Common myeloid progenitor, CD34-positive (primary cell): ENCODE measurements at regions not wholly inside any gene's neighbourhood (a gene's known extent, or its start where the extent isn't known, plus 50 kb on each side); places are given as distances from the start of the nearest gene placed in this dataset.

Experiments
- CTCF ChIA-PET: fragments of 350-600 bp; sonication (Branson Sonifier 250); formaldehyde crosslinking; loops from one replicate; lab custom pipeline; 2021; ENCODE audit warnings: antibody characterized with exemption; lab: Charles Lee
- POLR2A ChIA-PET: fragments of 350-600 bp; sonication (Branson Sonifier 250); formaldehyde crosslinking; loops from one replicate; lab custom pipeline; 2021; ENCODE audit warnings: antibody characterized with exemption; lab: Charles Lee
- DNase-seq, 3 donors: peaks; one replicate each; pipeline versions ENCODE4 v3.0.0 to v3.0.0-alpha.2; 2013
- H3K27ac ChIP-seq, 2 experiments: 1 replicate in 1 of 2; 2 replicates in 1 of 2; pipeline ENCODE4 v1.7.0; 2013; ENCODE audit warnings: inconsistent platforms in 2 of 2, low read length in 2 of 2, mild to moderate bottlenecking in 2 of 2, low read depth in 1 of 2, moderate library complexity in 1 of 2; ENCODE audit not compliant: severe bottlenecking in 2 of 2, insufficient read depth in 1 of 2, poor library complexity in 1 of 2
- H3K27me3 ChIP-seq, 5 experiments: replicated peaks in 2 of 5; 1 replicate in 3 of 5; 2 replicates in 2 of 5; pipeline versions ENCODE4 v1.6.1 to v1.7.0; 2013; ENCODE audit warnings: low read length in 4 of 5, mild to moderate bottlenecking in 2 of 5, moderate library complexity in 2 of 5, inconsistent platforms in 1 of 5; ENCODE audit not compliant: insufficient read depth in 5 of 5, control insufficient read depth in 4 of 5
- H3K36me3 ChIP-seq, 4 experiments: 1 replicate in 2 of 4; 2 replicates in 2 of 4; pipeline versions ENCODE4 v1.6.1 to v1.7.0; 2013; ENCODE audit warnings: low read length in 3 of 4, control low read depth in 1 of 4, mild to moderate bottlenecking in 1 of 4; ENCODE audit not compliant: control insufficient read depth in 4 of 4, insufficient read depth in 4 of 4
- H3K4me1 ChIP-seq, 4 experiments: 1 replicate in 3 of 4; 2 replicates in 1 of 4; pipeline versions ENCODE4 v1.6.1 to v1.7.1; 2013; ENCODE audit warnings: low read length in 3 of 4, mild to moderate bottlenecking in 3 of 4, control low read depth in 1 of 4, inconsistent platforms in 1 of 4, moderate library complexity in 1 of 4; ENCODE audit not compliant: control insufficient read depth in 4 of 4, insufficient read depth in 4 of 4; ENCODE audit errors: control extremely low read depth in 1 of 4
- H3K4me3 ChIP-seq, 7 experiments: 1 replicate in 4 of 7; 2 replicates in 3 of 7; pipeline versions ENCODE4 v1.5.1 to v1.7.0; 2013; ENCODE audit warnings: mild to moderate bottlenecking in 7 of 7, low read length in 6 of 7, moderate library complexity in 6 of 7, inconsistent platforms in 2 of 7, low read depth in 2 of 7, control low read depth in 1 of 7; ENCODE audit not compliant: insufficient read depth in 4 of 7, control insufficient read depth in 1 of 7; ENCODE audit errors: extremely low read depth in 1 of 7
- H3K9me3 ChIP-seq, 5 experiments: 1 replicate in 4 of 5; 2 replicates in 1 of 5; pipeline versions ENCODE4 v1.6.1 to v1.7.1; 2013; ENCODE audit warnings: low read length in 4 of 5, mild to moderate bottlenecking in 2 of 5, inconsistent platforms in 1 of 5, low read depth in 1 of 5, moderate library complexity in 1 of 5; ENCODE audit not compliant: control insufficient read depth in 4 of 5, insufficient read depth in 2 of 5; ENCODE audit errors: control extremely low read depth in 1 of 5
- WGBS: methylation state at CpG from one replicate; pipeline ENCODE4 v1.1.5; 2013; ENCODE audit not compliant: insufficient coverage; 5-methylcytosine and 5-hydroxymethylcytosine counted together

DNA sequence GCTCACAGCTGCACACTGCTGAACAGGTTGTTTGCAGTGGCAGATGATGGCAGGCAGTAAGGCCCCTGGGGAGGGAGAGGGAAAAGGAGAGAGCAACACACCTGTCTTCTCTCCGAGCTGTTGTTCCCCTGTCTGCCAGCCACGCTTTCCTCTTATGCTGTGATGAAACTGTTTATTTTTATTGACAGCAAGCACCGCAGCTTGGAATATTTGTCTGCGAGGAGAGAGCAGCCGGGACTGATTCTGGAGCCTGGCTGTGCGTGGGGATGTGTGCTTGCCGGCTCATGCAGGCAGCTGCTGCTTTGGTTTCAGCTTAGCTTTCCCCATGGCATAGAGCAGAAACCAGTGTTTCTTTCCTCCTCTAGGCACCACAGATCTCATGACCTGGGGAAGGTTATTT lies 58.7 kb upstream of the KCNA5 start:
- WGBS = 96% methylated on average over 5 of the region's 7 CpGs
- H3K4me1 ChIP-seq = no peaks in the 10 kb centered on the region
- peaks cover 4 to 18% (median 11%) of the 10 kb centered on the region in 5 experiments for H3K27me3 ChIP-seq
- no peak overlapping the region for H3K4me3 ChIP-seq
- ChIA-PET POLR2A (interaction anchor here (0.5 kb wide), 1 partner anchor 221 kb away, joined by 4 read pairs; no protein-coding TSS in a partner anchor), CTCF (interaction anchor here (0.6 to 3.0 kb wide), 4 partner anchors 9 to 121 kb away, joined by 3 to 9 read pairs (median 4); no protein-coding TSS in a partner anchor)
- H3K36me3 ChIP-seq = no peaks in the 10 kb centered on the region
- no peak for DNase-seq
- no peaks in the 10 kb centered on the region for H3K9me3 ChIP-seq
- H3K27ac ChIP-seq = no peak overlapping the region

DNA sequence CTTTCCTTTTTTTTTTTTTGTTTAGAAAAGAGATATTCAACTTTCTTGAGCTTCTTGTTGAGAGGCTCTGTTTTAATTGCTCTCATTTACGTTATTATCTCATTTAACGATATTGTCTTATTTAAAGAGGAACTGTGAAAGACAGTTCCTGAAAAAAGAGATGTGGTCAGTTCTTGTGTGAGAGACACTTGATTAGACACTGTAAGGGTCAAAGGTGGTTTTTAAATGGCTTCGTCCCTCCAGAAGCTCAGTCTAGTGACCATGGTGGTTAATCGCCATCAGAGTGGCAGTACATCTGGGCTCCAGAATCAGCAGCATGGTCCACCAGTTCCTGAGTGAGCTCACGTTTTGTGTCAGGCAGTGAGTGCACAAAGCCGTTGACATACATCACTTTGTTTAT lies 57.9 kb upstream of the KCNA5 start:
- Histone ChIP-seq H3K9me3 (no peaks in the 10 kb centered on the region), H3K36me3 (no peaks in the 10 kb centered on the region), H3K27ac (no peak overlapping the region), H3K27me3 (peaks cover 2 to 16% (median 11%) of the 10 kb centered on the region in 5 experiments), H3K4me3 (no peak overlapping the region), H3K4me1 (no peaks in the 10 kb centered on the region)
- POLR2A ChIA-PET = no interaction called here
- CTCF ChIA-PET = interaction anchor here (0.6 to 3.0 kb wide), 6 partner anchors 9 to 129 kb away, joined by 3 to 9 read pairs (median 4); no protein-coding TSS in a partner anchor
- peak in 1 of 3 donors; percentile 19 for DNase-seq
- WGBS = 95% methylated on average over 4 of the region's 6 CpGs

DNA sequence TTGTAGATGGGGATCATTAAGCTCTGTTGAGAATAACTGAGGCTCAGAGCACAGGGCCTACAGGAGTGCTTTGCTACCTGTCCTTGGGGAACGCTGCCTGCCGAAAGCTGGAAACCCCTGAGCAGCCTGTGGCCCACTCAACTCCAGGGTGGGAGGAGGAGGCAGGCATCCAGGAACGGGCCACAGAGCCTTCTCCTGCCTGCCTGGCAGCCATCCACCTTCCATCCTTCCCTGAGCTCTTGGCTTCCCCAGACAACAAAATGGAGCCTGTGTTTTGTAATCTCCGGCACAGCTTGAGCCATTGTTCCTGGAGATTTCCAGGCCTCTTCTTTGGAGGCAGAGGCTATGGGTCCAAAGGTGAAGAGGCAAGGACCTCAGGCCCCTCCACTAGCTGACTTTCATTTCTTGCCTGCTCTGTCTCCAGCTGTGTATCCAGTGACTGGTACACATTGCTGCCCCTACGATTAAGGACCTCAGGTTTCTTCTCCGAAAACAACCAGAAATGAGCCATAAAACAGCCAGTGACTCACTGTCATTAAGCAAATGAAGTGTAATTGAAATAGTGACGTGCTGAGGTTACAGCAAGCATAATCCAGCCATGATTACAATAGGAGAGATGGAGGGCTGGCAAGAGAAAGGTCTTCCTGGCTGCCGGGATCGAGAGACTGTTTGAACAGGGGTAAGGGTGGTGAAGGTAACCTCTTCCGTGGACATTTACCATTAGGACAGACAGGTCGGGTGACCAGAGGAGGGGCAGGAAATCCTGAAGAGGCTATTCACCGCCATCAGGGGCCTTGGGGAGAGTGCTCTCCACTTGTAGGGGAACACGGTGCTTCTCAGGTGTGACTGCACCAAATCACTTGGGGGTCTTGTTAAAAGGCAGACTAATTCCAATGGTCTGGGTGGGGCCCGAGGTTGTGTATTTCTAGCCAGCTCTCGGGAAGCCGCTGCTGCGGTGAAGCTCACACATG lies 56.3 kb upstream of the KCNA5 start:
- Histone ChIP-seq H3K9me3 (no peaks in the 10 kb centered on the region), H3K36me3 (no peaks in the 10 kb centered on the region), H3K27me3 (peaks cover 2 to 16% (median 11%) of the 10 kb centered on the region in 5 experiments), H3K27ac (no peak overlapping the region), H3K4me1 (no peaks in the 10 kb centered on the region), H3K4me3 (no peak overlapping the region)
- 92% methylated on average over 15 of the region's 17 CpGs for WGBS
- no peak for DNase-seq
- POLR2A ChIA-PET = no interaction called here
- CTCF ChIA-PET = interaction anchor here (0.8 to 3.0 kb wide), 4 partner anchors 7 to 127 kb away, joined by 3 to 9 read pairs (median 6); no protein-coding TSS in a partner anchor

DNA sequence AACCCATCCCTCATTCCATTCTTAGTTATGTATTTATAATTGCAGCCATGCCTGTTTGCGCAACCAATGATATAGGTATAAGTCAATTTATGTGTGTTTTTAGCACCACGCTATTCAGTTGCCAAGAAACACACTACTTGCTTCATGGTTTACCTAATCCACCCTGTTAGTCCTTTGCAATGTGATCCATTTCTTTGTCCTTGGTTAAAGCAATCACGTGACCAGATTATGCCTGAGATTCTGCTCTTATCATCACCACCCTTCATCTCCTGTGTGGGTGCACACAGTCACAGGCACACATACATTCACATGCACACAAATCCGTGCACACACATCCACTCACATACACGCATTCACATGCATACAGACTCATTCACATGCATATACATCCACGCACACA lies 52.3 kb upstream of the KCNA5 start:
- 92% methylated on average over 3 of the region's 6 CpGs for WGBS
- ChIA-PET CTCF (interaction anchor here (0.7 to 11.7 kb wide), 4 partner anchors 10 to 134 kb away, joined by 3 to 110 read pairs (median 4); partner anchors contain the start of gene KCNA1), POLR2A (no interaction called here)
- H3K4me3 ChIP-seq = no peak overlapping the region
- H3K9me3 ChIP-seq = no peaks in the 10 kb centered on the region
- DNase-seq = no peak
- no peaks in the 10 kb centered on the region for H3K36me3 ChIP-seq
- H3K27me3 ChIP-seq = peaks cover 0 to 20% (median 12%) of the 10 kb centered on the region in 5 experiments
- H3K4me1 ChIP-seq = no peaks in the 10 kb centered on the region
- no peak overlapping the region for H3K27ac ChIP-seq

DNA sequence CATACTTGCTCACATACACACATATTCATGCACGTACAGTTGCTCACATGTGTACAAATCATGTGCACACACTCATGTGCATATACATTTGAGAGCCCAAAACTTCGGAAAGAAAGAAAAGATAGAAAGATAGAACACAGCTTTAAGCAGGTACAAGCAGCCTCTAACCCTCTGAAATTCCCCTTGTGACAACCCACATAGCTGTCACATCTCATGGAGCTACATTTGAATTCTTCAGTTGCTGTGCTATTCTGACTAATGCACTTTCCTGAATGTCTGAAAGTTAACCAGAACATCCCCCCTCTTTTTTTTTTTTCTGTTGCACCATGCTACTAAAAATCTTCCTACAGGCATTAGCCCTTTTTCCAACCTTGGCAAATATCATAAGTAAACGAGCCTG lies 51.9 kb upstream of the KCNA5 start:
- no peak overlapping the region for H3K27ac ChIP-seq
- 95% methylated on average over 3 of the region's 3 CpGs for WGBS
- H3K36me3 ChIP-seq = no peaks in the 10 kb centered on the region
- H3K4me3 ChIP-seq = no peak overlapping the region
- H3K4me1 ChIP-seq = no peaks in the 10 kb centered on the region
- POLR2A ChIA-PET = interaction anchor here (0.6 kb wide), 1 partner anchor 15 kb away, joined by 3 read pairs; no protein-coding TSS in a partner anchor
- no peak for DNase-seq
- H3K9me3 ChIP-seq = no peaks in the 10 kb centered on the region
- H3K27me3 ChIP-seq = peaks cover 0 to 20% (median 13%) of the 10 kb centered on the region in 5 experiments
- CTCF ChIA-PET = interaction anchor here (1.0 to 11.7 kb wide), 5 partner anchors 9 to 134 kb away, joined by 3 to 110 read pairs (median 3); no protein-coding TSS in a partner anchor

DNA sequence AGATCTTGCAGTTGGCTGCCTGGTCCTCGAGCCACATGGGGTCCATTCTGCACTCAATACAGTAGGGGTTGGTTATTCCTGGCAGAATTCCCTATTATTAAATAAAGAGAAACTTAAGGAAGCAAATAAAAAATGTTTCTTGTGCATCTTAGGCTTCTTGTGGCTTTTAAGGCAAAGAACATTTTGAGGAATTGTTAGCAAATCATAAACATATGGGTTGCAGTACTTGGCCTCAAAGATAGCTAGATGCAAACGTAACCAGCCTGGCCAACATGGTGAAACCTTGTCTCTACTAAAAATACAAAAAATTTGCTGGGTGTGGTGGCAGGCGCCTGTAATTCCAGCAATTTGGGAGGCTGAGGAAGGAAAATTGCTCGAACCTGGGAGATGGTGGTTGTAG lies 50.8 kb upstream of the KCNA5 start:
- DNase-seq = no peak
- ChIA-PET POLR2A (no interaction called here), CTCF (interaction anchor here (1.0 to 11.7 kb wide), 6 partner anchors 8 to 135 kb away, joined by 3 to 110 read pairs (median 3); no protein-coding TSS in a partner anchor)
- Histone ChIP-seq H3K27ac (no peak overlapping the region), H3K4me3 (no peak overlapping the region), H3K27me3 (peaks cover 0 to 20% (median 16%) of the 10 kb centered on the region in 5 experiments), H3K9me3 (no peaks in the 10 kb centered on the region), H3K4me1 (no peaks in the 10 kb centered on the region), H3K36me3 (no peaks in the 10 kb centered on the region)
- 92% methylated on average over 2 of the region's 4 CpGs for WGBS
